Transverse colon (tissue), 4 donors: ENCODE measurements at regions not wholly inside any gene's neighbourhood (a gene's known extent, or its start where the extent isn't known, plus 50 kb on each side); places are given as distances from the start of the nearest gene placed in this dataset.

ENCODE experiments used
- DNase-seq: peaks from one replicate; pipeline ENCODE4 v3.0.0-alpha.2; 2019
- H3K27ac ChIP-seq, 4 donors: fragments of 200-600 bp; sonication (generic); 2 replicates each; pipeline ENCODE4 v1.5.1; 2016 to 2018; ENCODE audit warnings: inconsistent platforms in 4 of 4
- H3K27me3 ChIP-seq: fragments of 200-600 bp; sonication (generic); 2 replicates; pipeline ENCODE4 v1.5.1; 2017; ENCODE audit warnings: inconsistent platforms
- H3K36me3 ChIP-seq, 4 donors: fragments of 200-600 bp; sonication (generic); 2 replicates each; pipeline ENCODE4 v1.5.1; 2017 to 2019; ENCODE audit warnings: inconsistent platforms in 4 of 4
- H3K4me1 ChIP-seq, 4 donors: fragments of 200-600 bp; sonication (generic); 2 replicates each; pipeline ENCODE4 v1.5.1; 2017 to 2020; ENCODE audit warnings: inconsistent platforms in 4 of 4
- H3K4me3 ChIP-seq, 4 donors: fragments of 200-600 bp; sonication (generic); 1 replicate in 1 of 4; 2 replicates in 3 of 4; pipeline versions ENCODE4 v1.5.1 to v1.6.1; 2017 to 2019; ENCODE audit warnings: inconsistent platforms in 4 of 4
- H3K9me3 ChIP-seq, 2 donors: fragments of 200-600 bp; sonication (generic); 2 replicates each; pipeline ENCODE4 v1.5.1; 2017 to 2019; ENCODE audit warnings: inconsistent platforms in 2 of 2
- CTCF ChIP-seq, 5 experiments: fragments of 200-600 bp in 3 of 5; fragments of 450-650 bp in 2 of 5; sonication (generic) in 3 of 5; IDR thresholded peaks; 1 replicate in 2 of 5; 2 replicates in 3 of 5; pipeline ENCODE4 v1.5.1; 2016 to 2017; ENCODE audit warnings: antibody characterized with exemption in 5 of 5, inconsistent platforms in 3 of 5, mild to moderate bottlenecking in 2 of 5, moderate library complexity in 1 of 5
- EP300 ChIP-seq: sonication (generic); formaldehyde crosslinking; IDR thresholded peaks from one replicate; pipeline ENCODE4 v1.6.1; 2017; ENCODE audit warnings: antibody characterized with exemption, low read depth
- POLR2A ChIP-seq: fragments of 450-650 bp; IDR thresholded peaks from one replicate; pipeline ENCODE4 v1.6.1; 2016; ENCODE audit warnings: antibody characterized with exemption, mild to moderate bottlenecking, moderate library complexity
- POLR2AphosphoS5 ChIP-seq, 3 donors: sonication (generic); formaldehyde crosslinking; IDR thresholded peaks; one replicate each; pipeline ENCODE4 v1.6.1; 2016; ENCODE audit warnings: antibody characterized with exemption in 3 of 3
- WGBS, 2 donors: methylation state at CpG; one replicate each; pipeline ENCODE4 v1.1.5; 2018; ENCODE audit warnings: low coverage in 1 of 2; 5-methylcytosine and 5-hydroxymethylcytosine counted together
- in situ Hi-C, 4 donors: fragments of 200-750 bp; cut with MboI; loops; one replicate each; pipeline versions ENCODE4 v1.15.0 to v1.15.1; 2017; ENCODE audit warnings: low sequenced_read_pairs in 3 of 4, low pct_ligation_motif_present in 1 of 4, low pct_unique_long_range_greater_than_20kb in 1 of 4
- intact Hi-C: fragments of 100-400 bp; cut with DNase I; formaldehyde crosslinking; loops from one replicate; pipeline ENCODE4 v1.15.1; 2023; ENCODE audit warnings: low total_unique reads

- Histone ChIP-seq H3K27ac (no peak overlapping the region), H3K4me3 (no peak overlapping the region), H3K9me3 (no peaks in the 10 kb centered on the region), H3K4me1 (no peaks in the 10 kb centered on the region), H3K36me3 (no peaks in the 10 kb centered on the region), H3K27me3 (peaks cover 4% of the 10 kb centered on the region)
- DNase-seq, result no peak
- TF ChIP-seq POLR2AphosphoS5 (IDR thresholded peaks at IDR 0.05), result no peak
- no peak for TF ChIP-seq EP300
- TF ChIP-seq POLR2A, result no peak
- no peak for TF ChIP-seq CTCF (IDR thresholded peaks at IDR 0.05)
- WGBS, 2 donors, result 60 to 77% methylated on average over 1 of the region's 1 CpG
- in situ Hi-C loops, result no loop called here
- intact Hi-C loops, result no loop called here
These were observed 93.2 kb downstream of the PTCSC3 start for GRCh38 chr14:36083317-36083716.

GRCh38 chr14:36078080-36078479 lies 98.4 kb downstream of the PTCSC3 start:
- DNase-seq, result no peak
- Histone ChIP-seq H3K27me3 (peaks cover 9% of the 10 kb centered on the region), H3K9me3 (no peaks in the 10 kb centered on the region), H3K27ac (no peak overlapping the region), H3K4me1 (no peaks in the 10 kb centered on the region), H3K4me3 (no peak overlapping the region), H3K36me3 (no peaks in the 10 kb centered on the region)
- TF ChIP-seq CTCF (IDR thresholded peaks at IDR 0.05) (no peak), EP300 (no peak)
- intact Hi-C loops, result no loop called here
- in situ Hi-C loops, result loop anchor here in 1 of 4 donors (10.0 kb wide), 1 partner anchor 297 kb away; no protein-coding TSS in a partner anchor

GRCh38 chr14:36076197-36076596 lies 100.3 kb downstream of the PTCSC3 start:
- Histone ChIP-seq H3K27ac (no peak overlapping the region), H3K4me3 (no peak overlapping the region), H3K36me3 (no peaks in the 10 kb centered on the region), H3K9me3 (no peaks in the 10 kb centered on the region), H3K4me1 (no peaks in the 10 kb centered on the region), H3K27me3 (peaks cover 17% of the 10 kb centered on the region)
- TF ChIP-seq POLR2AphosphoS5 (IDR thresholded peaks at IDR 0.05) (no peak), CTCF (IDR thresholded peaks at IDR 0.05) (no peak), POLR2A (no peak), EP300 (no peak)
- intact Hi-C loops, result no loop called here
- WGBS, 2 donors, result 63% methylated on average over 1 of the region's 1 CpG; no CpG with 5 or more reads in 1 of the 2 donors
- DNase-seq, result no peak
- in situ Hi-C loops, result loop anchor here in 1 of 4 donors (10.0 kb wide), 1 partner anchor 299 kb away; no protein-coding TSS in a partner anchor

GRCh38 chr14:36075203-36075602 lies 101.3 kb downstream of the PTCSC3 start:
- Histone ChIP-seq H3K27me3 (peaks cover 17% of the 10 kb centered on the region), H3K4me3 (no peak overlapping the region), H3K4me1 (no peaks in the 10 kb centered on the region), H3K36me3 (no peaks in the 10 kb centered on the region), H3K27ac (no peak overlapping the region), H3K9me3 (no peaks in the 10 kb centered on the region)
- TF ChIP-seq CTCF (IDR thresholded peaks at IDR 0.05) (no peak), POLR2AphosphoS5 (IDR thresholded peaks at IDR 0.05) (no peak), EP300 (no peak), POLR2A (no peak)
- DNase-seq, result no peak
- intact Hi-C loops, result no loop called here
- WGBS, 2 donors, result 82 to 85% methylated on average over 7 of the region's 7 CpGs
- in situ Hi-C loops, result loop anchor here in 1 of 4 donors (10.0 kb wide), 1 partner anchor 300 kb away; no protein-coding TSS in a partner anchor
